ENCODE measurements at regions not wholly inside any gene's neighbourhood (a gene's known extent, or its start where the extent isn't known, plus 50 kb on each side); places are given as distances from the start of the nearest gene placed in this dataset.

DNA sequence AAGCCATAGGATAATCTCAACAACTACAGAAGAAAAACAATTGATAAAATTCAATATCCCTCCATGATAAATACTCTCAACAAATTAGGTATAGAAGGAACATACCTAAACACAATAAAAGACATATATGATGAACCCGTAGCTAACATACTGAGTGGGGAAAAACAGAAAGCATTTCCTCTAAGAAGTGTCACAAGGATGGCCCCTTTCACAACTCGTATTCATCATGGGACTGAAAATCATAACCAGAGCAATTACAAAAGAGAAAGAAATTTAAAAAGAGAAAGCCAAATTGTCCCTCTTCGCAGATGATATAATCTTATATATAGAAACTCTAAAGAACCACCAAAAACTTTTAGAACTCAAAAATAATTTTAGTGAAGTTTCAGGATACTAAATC is 146.3 kb upstream of the RGMB start:
- no peaks in the 10 kb centered on the region for H3K27me3 ChIP-seq (ENCODE audit: low read depth)
- H3K36me3 ChIP-seq, result no peaks in the 10 kb centered on the region
- intact Hi-C loops (cut with micrococcal nuclease), result no loop called here
- no peak overlapping the region for H3K27ac ChIP-seq (replicated peaks)
- TF ChIP-seq, protein P1, sequence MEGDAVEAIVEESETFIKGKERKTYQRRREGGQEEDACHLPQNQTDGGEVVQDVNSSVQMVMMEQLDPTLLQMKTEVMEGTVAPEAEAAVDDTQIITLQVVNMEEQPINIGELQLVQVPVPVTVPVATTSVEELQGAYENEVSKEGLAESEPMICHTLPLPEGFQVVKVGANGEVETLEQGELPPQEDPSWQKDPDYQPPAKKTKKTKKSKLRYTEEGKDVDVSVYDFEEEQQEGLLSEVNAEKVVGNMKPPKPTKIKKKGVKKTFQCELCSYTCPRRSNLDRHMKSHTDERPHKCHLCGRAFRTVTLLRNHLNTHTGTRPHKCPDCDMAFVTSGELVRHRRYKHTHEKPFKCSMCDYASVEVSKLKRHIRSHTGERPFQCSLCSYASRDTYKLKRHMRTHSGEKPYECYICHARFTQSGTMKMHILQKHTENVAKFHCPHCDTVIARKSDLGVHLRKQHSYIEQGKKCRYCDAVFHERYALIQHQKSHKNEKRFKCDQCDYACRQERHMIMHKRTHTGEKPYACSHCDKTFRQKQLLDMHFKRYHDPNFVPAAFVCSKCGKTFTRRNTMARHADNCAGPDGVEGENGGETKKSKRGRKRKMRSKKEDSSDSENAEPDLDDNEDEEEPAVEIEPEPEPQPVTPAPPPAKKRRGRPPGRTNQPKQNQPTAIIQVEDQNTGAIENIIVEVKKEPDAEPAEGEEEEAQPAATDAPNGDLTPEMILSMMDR (IDR thresholded peaks at IDR 0.05; ENCODE audit: borderline replicate concordance), result no peak
- no peaks in the 10 kb centered on the region for H3K4me1 ChIP-seq
- DNase-seq, result no peak
- peaks cover 19% of the 10 kb centered on the region for H3K9me3 ChIP-seq (replicated peaks)
- H3K4me3 ChIP-seq, result no peak overlapping the region

DNA sequence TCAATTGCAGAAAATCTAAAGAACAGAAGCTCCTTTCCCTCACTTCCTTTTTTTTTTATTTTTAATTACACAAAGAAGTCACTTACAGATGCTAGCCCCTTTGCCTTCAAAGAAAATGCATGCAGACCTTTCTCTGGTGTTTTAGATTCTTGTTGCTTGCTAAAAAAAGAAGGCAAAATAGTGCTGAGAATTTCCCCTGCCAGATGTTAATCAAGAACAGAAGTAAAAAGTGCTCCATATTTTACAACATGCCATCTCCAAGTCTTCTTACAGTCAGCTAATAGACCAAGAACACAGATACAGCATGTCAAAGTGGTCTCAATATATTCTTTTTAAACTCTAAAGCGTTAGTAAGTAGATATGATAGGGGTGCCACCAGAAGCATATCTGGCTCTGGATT is 142.8 kb upstream of the RGMB start:
- DNase-seq, result no peak
- TF ChIP-seq, protein P1 (IDR thresholded peaks at IDR 0.05; ENCODE audit: borderline replicate concordance), result no peak

DNA sequence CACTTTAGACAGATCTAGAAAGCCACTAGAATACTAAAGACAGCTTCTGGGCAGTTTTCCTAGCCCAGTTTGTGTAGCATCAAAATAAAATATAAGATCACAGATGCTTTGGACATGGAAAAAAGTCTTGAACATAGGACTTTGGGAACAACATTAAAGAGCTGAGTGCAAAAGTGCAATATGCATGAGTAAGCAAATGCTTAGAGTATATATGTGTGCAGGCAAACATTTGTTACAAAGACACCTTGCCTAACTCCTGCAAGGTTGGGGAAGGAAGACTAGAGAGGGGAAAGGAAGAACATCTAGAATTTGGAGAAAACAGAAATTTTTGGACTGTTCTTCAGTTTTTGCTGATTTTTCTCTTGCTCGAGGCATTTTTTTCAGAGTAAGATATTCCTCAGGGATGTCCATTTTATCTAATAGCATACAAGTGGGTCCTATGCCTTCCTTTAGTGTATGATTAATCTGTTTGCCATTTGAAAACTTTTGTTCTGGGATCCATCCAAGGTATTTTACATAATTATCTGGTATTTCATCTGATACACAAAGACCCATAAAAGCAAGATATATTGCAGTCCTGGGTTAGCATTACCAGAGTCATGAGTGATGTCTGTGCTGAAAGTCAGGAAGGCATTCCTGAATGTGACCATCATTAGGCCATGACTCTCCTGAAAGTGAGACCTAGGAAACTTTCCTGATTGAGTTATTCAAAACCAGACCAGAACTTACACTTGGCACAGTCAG is 142.0 kb upstream of the RGMB start:
- intact Hi-C loops (cut with micrococcal nuclease), result no loop called here
- no peak for DNase-seq
- Histone ChIP-seq H3K27ac (replicated peaks) (no peak overlapping the region), H3K4me3 (no peak overlapping the region), H3K9me3 (replicated peaks) (peaks cover 19% of the 10 kb centered on the region), H3K27me3 (ENCODE audit: low read depth) (no peaks in the 10 kb centered on the region), H3K4me1 (no peaks in the 10 kb centered on the region), H3K36me3 (no peaks in the 10 kb centered on the region)
- TF ChIP-seq, protein P1 (IDR thresholded peaks at IDR 0.05; ENCODE audit: borderline replicate concordance), result no peak

More for the DNA sequence above, 142.8 kb upstream of the RGMB start:
- H3K4me3 ChIP-seq, result no peak overlapping the region
- intact Hi-C loops (cut with micrococcal nuclease), result no loop called here
- H3K36me3 ChIP-seq, result no peaks in the 10 kb centered on the region
- H3K27ac ChIP-seq (replicated peaks), result no peak overlapping the region
- H3K9me3 ChIP-seq (replicated peaks), result peaks cover 19% of the 10 kb centered on the region
- H3K27me3 ChIP-seq (ENCODE audit: low read depth), result no peaks in the 10 kb centered on the region
- no peaks in the 10 kb centered on the region for H3K4me1 ChIP-seq

DNA sequence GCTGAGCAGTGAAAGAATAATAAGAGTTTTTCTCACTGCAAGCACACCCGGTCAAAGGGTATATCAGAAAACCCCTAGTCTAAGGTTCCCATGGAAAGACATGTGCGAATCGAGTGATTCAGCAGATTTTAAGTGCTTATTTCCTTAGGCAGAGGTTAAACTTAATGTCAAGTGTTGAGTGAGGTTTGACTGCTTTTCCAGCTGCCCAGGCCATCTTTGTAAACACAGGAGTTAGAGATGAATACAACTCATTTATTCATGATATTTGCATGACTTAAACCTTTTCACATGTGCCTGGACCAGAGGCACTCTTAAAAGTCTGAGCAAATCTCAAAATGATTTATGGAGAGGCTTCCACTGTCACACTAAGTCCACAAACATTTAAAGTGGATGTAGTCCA is 137.8 kb upstream of the RGMB start:
- H3K4me1 ChIP-seq, result no peaks in the 10 kb centered on the region
- intact Hi-C loops (cut with micrococcal nuclease), result no loop called here
- no peak overlapping the region for H3K4me3 ChIP-seq
- H3K27me3 ChIP-seq (ENCODE audit: low read depth), result no peaks in the 10 kb centered on the region
- no peaks in the 10 kb centered on the region for H3K9me3 ChIP-seq (replicated peaks)
- no peaks in the 10 kb centered on the region for H3K36me3 ChIP-seq
- TF ChIP-seq, protein P1 (IDR thresholded peaks at IDR 0.05; ENCODE audit: borderline replicate concordance), result no peak
- H3K27ac ChIP-seq (replicated peaks), result no peak overlapping the region
- DNase-seq, result no peak

DNA sequence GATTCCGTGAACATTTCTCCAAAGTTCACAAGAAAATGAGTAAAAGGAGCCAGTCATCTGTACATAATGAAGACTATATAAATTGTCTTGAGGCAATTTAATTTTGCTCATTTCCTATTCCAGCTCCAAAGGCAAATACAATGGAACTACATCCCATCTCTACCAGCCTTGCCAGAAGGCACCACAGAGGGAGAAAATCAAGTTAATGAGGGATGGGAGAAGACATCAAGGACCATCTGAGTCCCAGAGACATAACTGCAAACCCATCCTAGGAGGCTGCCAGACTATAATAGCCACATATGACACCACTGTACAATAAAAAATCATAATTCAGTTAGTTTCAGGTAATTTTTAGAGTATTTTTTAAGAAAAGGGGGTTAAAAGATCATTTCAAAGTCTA is 136.3 kb upstream of the RGMB start:
- no peaks in the 10 kb centered on the region for H3K4me1 ChIP-seq
- H3K36me3 ChIP-seq, result no peaks in the 10 kb centered on the region
- intact Hi-C loops (cut with micrococcal nuclease), result no loop called here
- no peaks in the 10 kb centered on the region for H3K9me3 ChIP-seq (replicated peaks)
- DNase-seq, result no peak
- H3K27ac ChIP-seq (replicated peaks), result no peak overlapping the region
- TF ChIP-seq, protein P1 (IDR thresholded peaks at IDR 0.05; ENCODE audit: borderline replicate concordance), result no peak
- no peak overlapping the region for H3K4me3 ChIP-seq
- H3K27me3 ChIP-seq (ENCODE audit: low read depth), result no peaks in the 10 kb centered on the region
